MV-4-11 (cell line): ENCODE measurements at regions not wholly inside any gene's neighbourhood (a gene's known extent, or its start where the extent isn't known, plus 50 kb on each side); places are given as distances from the start of the nearest gene placed in this dataset.

Experiments used
- DNase-seq: peaks from one replicate; lab custom pipeline; 2025; lab: John Stamatoyannopoulos, UW

- no peak for DNase-seq
Measured at GRCh38 chr10:113967126-113967525, 76.5 kb upstream of the ADRB1 start.

GRCh38 chr10:113970641-113971040, 73.0 kb upstream of the ADRB1 start:
- DNase-seq = no peak

GRCh38 chr10:113971349-113971973, 72.2 kb upstream of the ADRB1 start:
- no peak for DNase-seq

- DNase-seq = no peak
Measured at GRCh38 chr10:113977174-113977573, 66.5 kb upstream of the ADRB1 start.

GRCh38 chr10:113978802-113979201, 64.9 kb upstream of the ADRB1 start:
- DNase-seq = no peak

GRCh38 chr10:113979409-113979808, 64.3 kb upstream of the ADRB1 start:
- no peak for DNase-seq

- no peak for DNase-seq
Measured at GRCh38 chr10:113980408-113981087, 63.1 kb upstream of the ADRB1 start.

- DNase-seq = no peak
Measured at GRCh38 chr10:113982296-113982695, 61.4 kb upstream of the ADRB1 start.

GRCh38 chr10:113982769-113983168, 60.9 kb upstream of the ADRB1 start:
- DNase-seq = no peak

GRCh38 chr10:113983552-113983951, 60.1 kb upstream of the ADRB1 start:
- DNase-seq = no peak

- no peak for DNase-seq
Measured at GRCh38 chr10:113985297-113985844, 58.3 kb upstream of the ADRB1 start.

GRCh38 chr10:113986316-113986715, 57.4 kb upstream of the ADRB1 start:
- no peak for DNase-seq

GRCh38 chr10:113987156-113987555, 56.5 kb upstream of the ADRB1 start:
- DNase-seq = no peak

- DNase-seq = peak; percentile 84
Measured at GRCh38 chr10:113987805-113988204, 55.9 kb upstream of the ADRB1 start.

- no peak for DNase-seq
Measured at GRCh38 chr10:113988535-113988934, 55.1 kb upstream of the ADRB1 start.

- peak; percentile 75 for DNase-seq
Measured at GRCh38 chr10:113991091-113991860, 52.4 kb upstream of the ADRB1 start.

- no peak for DNase-seq
Measured at GRCh38 chr10:113992471-113993011, 51.1 kb upstream of the ADRB1 start.

GRCh38 chr10:113993489-113993991, 50.1 kb upstream of the ADRB1 start:
- peak; percentile 42 for DNase-seq
